ENCODE measurements at regions not wholly inside any gene's neighbourhood (a gene's known extent, or its start where the extent isn't known, plus 50 kb on each side); places are given as distances from the start of the nearest gene placed in this dataset.

GRCh38 chrX:100048156-100048555 is 361.9 kb downstream of the PCDH19 start:
- Histone ChIP-seq H3K27ac (no peak overlapping the region), H3K4me3 (no peak overlapping the region), H3K36me3 (no peaks in the 10 kb centered on the region), H3K27me3 (peaks cover 0 to 9% (median 0%) of the 10 kb centered on the region in 4 donors), H3K4me1 (no peaks in the 10 kb centered on the region), H3K9me3 (no peaks in the 10 kb centered on the region)
- no peak for FAIRE-seq
- peak in 1 of 6 donors; percentile 21 for DNase-seq
- no peak for ATAC-seq
- 25% methylated on average over 5 of the region's 5 CpGs for WGBS, 2 donors
- intact Hi-C loops (cut with DNase I) = no loop called here
- TF ChIP-seq CTCF (IDR thresholded peaks at IDR 0.05) = no peak
